ENCODE measurements at regions not wholly inside any gene's neighbourhood (a gene's known extent, or its start where the extent isn't known, plus 50 kb on each side); places are given as distances from the start of the nearest gene placed in this dataset.

DNA sequence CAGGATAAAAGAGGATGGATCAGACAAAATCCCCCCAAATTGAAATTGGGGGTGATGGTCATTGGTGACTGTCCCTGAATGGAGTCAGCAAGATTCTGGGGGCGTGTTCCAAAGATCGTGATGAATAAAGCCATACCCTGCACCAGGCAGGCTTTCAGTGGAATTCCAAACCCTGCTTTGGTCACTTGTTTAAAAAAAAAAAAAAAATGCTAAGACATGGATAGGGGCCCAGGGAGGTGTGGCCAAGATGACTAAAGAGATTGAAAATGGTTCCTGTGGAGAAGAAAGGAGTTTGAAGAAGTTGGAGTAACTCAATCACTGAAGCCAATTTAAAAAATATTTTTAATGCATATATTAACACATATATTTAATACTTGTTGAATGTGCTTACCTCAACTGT is 161.4 kb upstream of the KCNG1 start:
- TF ChIP-seq, protein P1, sequence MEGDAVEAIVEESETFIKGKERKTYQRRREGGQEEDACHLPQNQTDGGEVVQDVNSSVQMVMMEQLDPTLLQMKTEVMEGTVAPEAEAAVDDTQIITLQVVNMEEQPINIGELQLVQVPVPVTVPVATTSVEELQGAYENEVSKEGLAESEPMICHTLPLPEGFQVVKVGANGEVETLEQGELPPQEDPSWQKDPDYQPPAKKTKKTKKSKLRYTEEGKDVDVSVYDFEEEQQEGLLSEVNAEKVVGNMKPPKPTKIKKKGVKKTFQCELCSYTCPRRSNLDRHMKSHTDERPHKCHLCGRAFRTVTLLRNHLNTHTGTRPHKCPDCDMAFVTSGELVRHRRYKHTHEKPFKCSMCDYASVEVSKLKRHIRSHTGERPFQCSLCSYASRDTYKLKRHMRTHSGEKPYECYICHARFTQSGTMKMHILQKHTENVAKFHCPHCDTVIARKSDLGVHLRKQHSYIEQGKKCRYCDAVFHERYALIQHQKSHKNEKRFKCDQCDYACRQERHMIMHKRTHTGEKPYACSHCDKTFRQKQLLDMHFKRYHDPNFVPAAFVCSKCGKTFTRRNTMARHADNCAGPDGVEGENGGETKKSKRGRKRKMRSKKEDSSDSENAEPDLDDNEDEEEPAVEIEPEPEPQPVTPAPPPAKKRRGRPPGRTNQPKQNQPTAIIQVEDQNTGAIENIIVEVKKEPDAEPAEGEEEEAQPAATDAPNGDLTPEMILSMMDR (IDR thresholded peaks at IDR 0.05), result no peak
- TF ChIP-seq TCF12 (IDR thresholded peaks at IDR 0.05) (no peak), YY1 (IDR thresholded peaks at IDR 0.05; ENCODE audit: low read depth) (no peak), TAF1 (IDR thresholded peaks at IDR 0.05; ENCODE audit: borderline replicate concordance, low read depth, low read length) (no peak), SMC3 (IDR thresholded peaks at IDR 0.05; ENCODE audit: low read depth, low read length) (no peak), EP300 (IDR thresholded peaks at IDR 0.05; ENCODE audit: borderline replicate concordance in 1 of 2, low read depth in 1 of 2, low read length in 1 of 2) (no peak)
- TF ChIP-seq, protein P2, sequence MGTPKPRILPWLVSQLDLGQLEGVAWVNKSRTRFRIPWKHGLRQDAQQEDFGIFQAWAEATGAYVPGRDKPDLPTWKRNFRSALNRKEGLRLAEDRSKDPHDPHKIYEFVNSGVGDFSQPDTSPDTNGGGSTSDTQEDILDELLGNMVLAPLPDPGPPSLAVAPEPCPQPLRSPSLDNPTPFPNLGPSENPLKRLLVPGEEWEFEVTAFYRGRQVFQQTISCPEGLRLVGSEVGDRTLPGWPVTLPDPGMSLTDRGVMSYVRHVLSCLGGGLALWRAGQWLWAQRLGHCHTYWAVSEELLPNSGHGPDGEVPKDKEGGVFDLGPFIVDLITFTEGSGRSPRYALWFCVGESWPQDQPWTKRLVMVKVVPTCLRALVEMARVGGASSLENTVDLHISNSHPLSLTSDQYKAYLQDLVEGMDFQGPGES (IDR thresholded peaks at IDR 0.05; ENCODE audit: low read depth, low read length), result no peak
- TF ChIP-seq, protein P3, sequence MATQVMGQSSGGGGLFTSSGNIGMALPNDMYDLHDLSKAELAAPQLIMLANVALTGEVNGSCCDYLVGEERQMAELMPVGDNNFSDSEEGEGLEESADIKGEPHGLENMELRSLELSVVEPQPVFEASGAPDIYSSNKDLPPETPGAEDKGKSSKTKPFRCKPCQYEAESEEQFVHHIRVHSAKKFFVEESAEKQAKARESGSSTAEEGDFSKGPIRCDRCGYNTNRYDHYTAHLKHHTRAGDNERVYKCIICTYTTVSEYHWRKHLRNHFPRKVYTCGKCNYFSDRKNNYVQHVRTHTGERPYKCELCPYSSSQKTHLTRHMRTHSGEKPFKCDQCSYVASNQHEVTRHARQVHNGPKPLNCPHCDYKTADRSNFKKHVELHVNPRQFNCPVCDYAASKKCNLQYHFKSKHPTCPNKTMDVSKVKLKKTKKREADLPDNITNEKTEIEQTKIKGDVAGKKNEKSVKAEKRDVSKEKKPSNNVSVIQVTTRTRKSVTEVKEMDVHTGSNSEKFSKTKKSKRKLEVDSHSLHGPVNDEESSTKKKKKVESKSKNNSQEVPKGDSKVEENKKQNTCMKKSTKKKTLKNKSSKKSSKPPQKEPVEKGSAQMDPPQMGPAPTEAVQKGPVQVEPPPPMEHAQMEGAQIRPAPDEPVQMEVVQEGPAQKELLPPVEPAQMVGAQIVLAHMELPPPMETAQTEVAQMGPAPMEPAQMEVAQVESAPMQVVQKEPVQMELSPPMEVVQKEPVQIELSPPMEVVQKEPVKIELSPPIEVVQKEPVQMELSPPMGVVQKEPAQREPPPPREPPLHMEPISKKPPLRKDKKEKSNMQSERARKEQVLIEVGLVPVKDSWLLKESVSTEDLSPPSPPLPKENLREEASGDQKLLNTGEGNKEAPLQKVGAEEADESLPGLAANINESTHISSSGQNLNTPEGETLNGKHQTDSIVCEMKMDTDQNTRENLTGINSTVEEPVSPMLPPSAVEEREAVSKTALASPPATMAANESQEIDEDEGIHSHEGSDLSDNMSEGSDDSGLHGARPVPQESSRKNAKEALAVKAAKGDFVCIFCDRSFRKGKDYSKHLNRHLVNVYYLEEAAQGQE (IDR thresholded peaks at IDR 0.05; ENCODE audit: low read depth, low read length), result no peak

All from SK-N-SH (cell line).